ENCODE measurements at regions not wholly inside any gene's neighbourhood (a gene's known extent, or its start where the extent isn't known, plus 50 kb on each side); places are given as distances from the start of the nearest gene placed in this dataset.

- H3K9me3 ChIP-seq (ENCODE audit: control insufficient read depth in 1 of 2, insufficient read depth in 1 of 2, low read depth in 1 of 2, low read length in 2 of 2), result no peaks in the 10 kb centered on the region
- H3K4me1 ChIP-seq (ENCODE audit: control insufficient read depth in 1 of 2, insufficient read depth in 2 of 2, low read length in 2 of 2), result no peaks in the 10 kb centered on the region
- no peak overlapping the region for H2AFZ ChIP-seq (ENCODE audit: low read depth, low read length, poor library complexity, severe bottlenecking)
- H3K4me3 ChIP-seq (replicated peaks in 1 of 2; ENCODE audit: low read depth in 1 of 2, low read length in 2 of 2), result no peak overlapping the region
- RAD21 ChIA-PET (ENCODE audit: low non-redundant PET in 1 of 2, low total read pairs in 2 of 2, uncharacterized antibody in 2 of 2, unreplicated experiment in 2 of 2), result no interaction called here
- H3K9me2 ChIP-seq (ENCODE audit: insufficient read depth), result no peaks in the 10 kb centered on the region
- H3K79me2 ChIP-seq (ENCODE audit: insufficient read depth, low read length), result no peaks in the 10 kb centered on the region
- no peaks in the 10 kb centered on the region for H3K27me3 ChIP-seq (ENCODE audit: insufficient read depth, low read length)
- TF ChIP-seq ZNF274 (IDR thresholded peaks at IDR 0.05; ENCODE audit: low read depth, low read length), result no peak
- no peak for TF ChIP-seq YY1 (IDR thresholded peaks at IDR 0.05; ENCODE audit: extremely low read depth, insufficient replicate concordance, low read depth, low read length)
- TF ChIP-seq MAX (IDR thresholded peaks at IDR 0.05), result no peak
- TF ChIP-seq REST (IDR thresholded peaks at IDR 0.05; ENCODE audit: low read depth), result no peak
- no peak for TF ChIP-seq EGR1 (IDR thresholded peaks at IDR 0.05; ENCODE audit: low read depth)
- TF ChIP-seq EZH2 (IDR thresholded peaks at IDR 0.05), result no peak
- no peak for TF ChIP-seq ZBTB33 (IDR thresholded peaks at IDR 0.05; ENCODE audit: extremely low read depth, insufficient replicate concordance, low read length)
- TF ChIP-seq SP1 (IDR thresholded peaks at IDR 0.05; ENCODE audit: low read depth), result no peak
- TF ChIP-seq ATF3 (IDR thresholded peaks at IDR 0.05), result no peak
- no peaks in the 10 kb centered on the region for H4K20me1 ChIP-seq (ENCODE audit: insufficient read depth)
- H3K4me2 ChIP-seq (ENCODE audit: low read length), result no peak overlapping the region
- no peaks in the 10 kb centered on the region for H3K36me3 ChIP-seq (ENCODE audit: control insufficient read depth in 1 of 2, insufficient read depth in 2 of 2, low read length in 2 of 2)
- CTCF ChIA-PET, result no interaction called here
- no peak overlapping the region for H3K27ac ChIP-seq (ENCODE audit: low read depth, low read length)
- DNase-seq (ENCODE audit: low read depth, low spot score) (no peak), ATAC-seq (no peak)
- H3K9ac ChIP-seq (ENCODE audit: low read length), result no peak overlapping the region
- intact Hi-C loops (cut with micrococcal nuclease), result no loop called here
- BruUV-seq (replicated peaks), result no TSS peak
- POLR2A ChIA-PET, result no interaction called here
Measured at GRCh38 chr1:63214553-63214952, 107.8 kb upstream of the FOXD3 start.
